GM12874 (cell line): ENCODE measurements at regions not wholly inside any gene's neighbourhood (a gene's known extent, or its start where the extent isn't known, plus 50 kb on each side); places are given as distances from the start of the nearest gene placed in this dataset.

Experiments
- CTCF ChIP-seq: IDR thresholded peaks from 2 replicates; pipeline ENCODE4 v1.5.1; 2011; ENCODE audit warnings: low read depth, mild to moderate bottlenecking, control low read depth, low read length, moderate library complexity; ENCODE audit not compliant: insufficient read depth

DNA sequence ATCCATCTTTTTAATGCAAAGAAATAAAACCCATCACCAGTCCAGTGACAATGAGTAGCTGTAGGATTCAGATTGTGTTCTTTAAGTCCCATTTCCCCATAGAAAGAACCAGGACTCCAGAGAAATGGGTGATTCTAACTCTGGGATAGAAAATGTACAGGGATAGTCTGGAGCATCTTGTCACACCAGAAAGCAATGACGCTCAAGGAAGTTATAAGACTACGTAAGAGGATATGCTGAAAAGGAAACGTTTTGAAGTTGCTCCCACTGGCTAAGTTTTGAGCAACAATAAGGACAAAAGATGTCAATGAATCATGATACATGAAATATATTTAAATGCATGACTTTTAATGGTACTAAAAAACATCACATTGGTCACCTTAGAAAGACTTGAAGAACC, 360.1 kb downstream of the DLEU7 start:
- no peak for TF ChIP-seq CTCF

DNA sequence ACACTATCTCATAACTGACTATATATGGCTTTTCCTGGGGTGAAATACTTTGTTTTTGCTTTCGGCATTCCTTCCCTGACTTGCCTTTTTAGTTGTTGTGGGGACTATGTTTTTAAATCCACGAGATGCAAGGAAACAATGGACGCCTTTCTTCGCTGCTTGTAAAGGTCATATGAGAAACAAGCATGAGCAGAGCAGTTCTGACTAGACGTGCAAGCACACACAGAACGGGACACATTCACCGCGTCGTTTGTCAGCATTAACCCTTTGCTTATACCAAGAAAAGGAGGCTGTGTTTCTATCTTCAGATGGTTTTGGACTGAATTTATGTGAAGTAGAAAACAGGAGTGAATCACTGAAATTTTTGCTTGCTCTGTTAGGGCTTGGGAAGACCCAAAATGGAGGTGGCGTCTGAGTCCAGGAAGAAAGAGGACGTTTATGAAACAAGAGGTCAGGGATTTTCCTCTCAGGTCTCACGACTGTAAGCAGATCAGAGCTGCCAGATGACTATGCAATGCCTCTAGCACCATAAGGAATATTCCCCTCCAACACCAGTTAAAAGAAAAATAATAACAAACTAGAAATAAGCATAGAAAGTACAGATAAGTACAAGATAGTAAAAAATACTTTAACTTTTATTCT, 358.9 kb downstream of the DLEU7 start:
- TF ChIP-seq CTCF, result no peak

DNA sequence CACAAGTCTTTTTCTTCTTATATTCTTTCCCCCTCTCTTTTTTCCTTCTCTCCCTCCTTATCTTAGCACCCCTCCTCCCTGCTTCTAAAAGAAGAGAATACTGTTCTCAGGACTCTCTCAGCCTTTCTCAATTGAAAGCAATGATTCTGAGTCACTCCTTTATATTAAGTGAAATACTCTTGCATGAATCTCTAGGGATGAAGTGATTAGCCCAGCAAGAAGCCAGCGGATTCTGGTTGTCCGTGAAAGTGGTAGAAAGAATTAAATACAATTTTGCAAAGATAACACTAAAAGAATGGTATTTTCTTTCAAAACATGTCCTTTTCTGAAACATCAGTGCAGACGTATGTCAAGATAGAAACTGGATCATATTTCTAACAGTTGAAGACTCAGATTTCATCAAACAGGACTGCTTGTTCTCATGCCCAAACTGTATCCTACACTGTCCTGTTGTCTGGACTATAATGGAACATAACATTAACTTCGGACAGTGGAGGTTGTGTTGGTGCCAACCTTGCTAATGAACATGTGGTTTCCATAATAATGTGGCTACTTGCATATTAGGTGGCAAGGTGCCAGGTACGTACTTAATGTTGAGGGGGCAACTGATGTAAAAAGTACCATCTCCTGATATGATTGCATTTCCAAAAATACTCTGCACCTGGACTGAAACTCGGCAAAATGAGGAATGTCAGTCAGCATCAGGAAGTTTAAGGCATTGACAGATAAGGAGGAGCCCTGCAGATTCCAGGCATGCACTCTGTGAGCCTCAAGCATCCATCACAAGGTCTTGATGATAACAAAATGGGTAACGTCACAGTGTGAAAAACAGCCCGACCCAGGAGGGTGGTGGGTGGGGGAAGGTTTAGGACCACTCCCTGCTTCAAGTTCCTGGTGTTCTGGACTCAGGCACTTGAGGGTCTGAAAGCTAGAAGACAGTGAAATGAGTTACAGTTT, 357.2 kb downstream of the DLEU7 start:
- no peak for TF ChIP-seq CTCF

- no peak for TF ChIP-seq CTCF
Observed at GRCh38 chr13:50493683-50494082, 349.8 kb downstream of the DLEU7 start.

DNA sequence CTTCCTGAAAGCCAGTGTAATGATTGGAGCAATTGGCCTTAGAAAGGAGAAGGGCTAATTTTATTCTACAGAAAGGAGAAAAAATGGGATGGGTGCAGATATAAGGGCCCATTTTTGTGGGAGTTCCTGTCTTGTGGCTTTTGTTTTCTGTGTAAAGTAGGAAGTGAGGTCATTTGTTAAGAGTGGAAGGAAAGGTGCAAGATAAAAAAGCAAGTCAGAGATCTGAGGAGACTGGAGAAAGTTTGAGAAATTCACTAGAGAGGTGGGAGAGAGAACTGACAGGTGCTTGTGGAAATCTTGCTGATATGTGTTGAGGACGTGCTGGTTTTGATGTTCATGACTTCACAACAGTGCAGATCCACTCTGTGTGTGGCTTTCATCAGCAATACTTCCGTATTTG, 349.4 kb downstream of the DLEU7 start:
- TF ChIP-seq CTCF, result no peak

GRCh38 chr13:50509167-50509566, 334.3 kb downstream of the DLEU7 start:
- TF ChIP-seq CTCF, result no peak

DNA sequence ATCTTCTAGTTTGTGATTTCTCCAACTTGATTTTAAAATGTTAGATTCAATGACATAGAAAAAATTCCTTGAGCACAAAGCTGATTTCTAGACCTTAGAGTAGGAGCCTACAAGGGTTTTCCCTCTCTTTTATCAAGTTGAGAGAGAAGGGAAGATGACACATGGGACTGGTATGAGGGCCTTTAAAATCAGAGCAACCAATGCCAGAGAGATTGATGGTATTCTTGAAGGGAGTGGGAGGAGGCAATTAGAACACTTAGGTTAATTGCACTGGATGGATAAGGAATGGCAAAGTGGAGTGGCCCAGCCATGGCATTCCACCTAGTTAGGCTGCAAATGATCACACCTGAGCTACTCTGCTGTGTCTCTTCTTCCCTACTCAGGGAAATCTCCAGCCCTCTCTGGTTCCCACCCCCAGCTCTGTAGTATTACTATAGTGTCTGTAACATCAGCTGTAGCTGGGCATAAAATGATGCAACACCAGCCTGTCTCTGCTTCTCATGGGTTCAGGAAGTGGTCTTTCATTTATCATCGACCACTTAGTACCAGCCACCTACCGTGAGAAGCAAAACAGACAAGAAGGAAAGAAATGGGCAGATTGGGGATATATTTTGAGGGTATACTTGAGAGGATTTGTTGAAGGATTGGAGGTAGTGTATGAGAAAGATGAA, 333.6 kb downstream of the DLEU7 start:
- TF ChIP-seq CTCF, result no peak
